ENCODE measurements at regions not wholly inside any gene's neighbourhood (a gene's known extent, or its start where the extent isn't known, plus 50 kb on each side); places are given as distances from the start of the nearest gene placed in this dataset.

GRCh38 chr1:105368446-105368845, 1618.7 kb downstream of the AMY1C start:
- TF ChIP-seq CTCF (IDR thresholded peaks at IDR 0.05) (no peak), POLR2A (IDR thresholded peaks at IDR 0.05) (no peak)
